Fibroblast of mammary gland (primary cell): ENCODE measurements at regions not wholly inside any gene's neighbourhood (a gene's known extent, or its start where the extent isn't known, plus 50 kb on each side); places are given as distances from the start of the nearest gene placed in this dataset.

Source experiments
- DNase-seq: peaks from one replicate; pipeline ENCODE4 v3.0.0-alpha.2; 2010; ENCODE audit warnings: low read depth
- H3K4me3 ChIP-seq: 2 replicates; pipeline ENCODE4 v1.5.1; 2011; ENCODE audit warnings: low read depth, mild to moderate bottlenecking, low read length, moderate library complexity; ENCODE audit not compliant: control insufficient read depth
- CTCF ChIP-seq: conservative IDR thresholded peaks from 2 replicates; pipeline ENCODE4 v1.5.1; 2011; ENCODE audit warnings: low read depth, low read length, inconsistent platforms; ENCODE audit not compliant: control insufficient read depth, insufficient read depth

DNA sequence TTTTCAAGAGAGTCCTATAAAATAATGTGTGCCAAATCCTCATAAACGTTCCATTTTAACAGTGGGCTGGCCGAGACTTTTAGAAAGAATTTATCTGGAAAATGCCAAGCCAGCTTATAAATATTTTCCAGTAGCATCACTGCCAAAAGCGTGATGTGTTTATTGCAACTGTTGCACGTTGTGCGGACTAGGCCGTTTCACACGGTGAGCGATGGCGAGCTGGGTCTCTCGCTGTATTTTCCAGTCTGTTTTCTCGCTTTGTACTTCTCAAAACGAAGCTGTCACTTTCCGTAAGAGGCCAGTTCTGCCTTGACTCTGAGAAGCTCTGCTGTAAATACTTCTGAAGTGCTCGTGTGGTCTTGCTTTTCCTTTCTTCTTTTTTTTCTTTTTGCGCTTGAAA lies 65.0 kb upstream of the ZNF236 start:
- no peak for DNase-seq
- TF ChIP-seq CTCF, result no peak
- no peak overlapping the region for H3K4me3 ChIP-seq

DNA sequence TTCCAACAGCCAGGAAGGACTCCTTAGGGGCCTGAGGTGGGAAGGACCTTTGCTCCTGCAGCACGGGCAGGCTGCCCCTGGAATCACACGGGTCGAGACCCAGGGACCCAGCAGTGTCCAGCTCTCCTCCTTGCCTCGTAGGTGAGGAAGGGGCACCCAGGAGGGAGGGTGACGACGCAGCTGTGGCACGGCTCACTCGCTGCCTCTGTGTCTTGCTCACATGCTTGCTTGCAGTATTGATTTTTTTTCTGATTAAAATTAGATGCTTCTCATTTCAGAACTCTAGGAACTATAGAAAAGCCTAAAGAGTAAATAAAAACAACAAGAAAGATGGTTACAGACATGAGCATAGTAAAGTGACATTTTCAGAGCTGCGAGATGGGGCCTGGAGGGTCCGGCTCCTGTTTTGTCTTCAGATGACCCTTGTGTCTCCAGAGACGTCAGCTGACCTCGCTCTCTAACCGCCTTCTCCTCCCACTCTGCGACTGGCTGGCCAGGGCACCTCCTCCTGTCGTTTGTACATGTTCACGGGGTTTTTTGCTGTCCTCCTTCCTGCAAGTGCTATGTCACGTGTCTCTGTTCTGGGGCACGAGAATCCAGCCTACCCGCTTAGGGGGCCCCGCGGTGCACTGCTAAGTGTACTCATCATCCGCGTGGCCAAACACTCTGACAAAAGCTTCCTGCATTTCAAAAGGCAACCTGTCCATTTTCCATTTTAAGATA lies 65.7 kb upstream of the ZNF236 start:
- no peak for TF ChIP-seq CTCF
- H3K4me3 ChIP-seq, result no peak overlapping the region
- peak; percentile 30 for DNase-seq

DNA sequence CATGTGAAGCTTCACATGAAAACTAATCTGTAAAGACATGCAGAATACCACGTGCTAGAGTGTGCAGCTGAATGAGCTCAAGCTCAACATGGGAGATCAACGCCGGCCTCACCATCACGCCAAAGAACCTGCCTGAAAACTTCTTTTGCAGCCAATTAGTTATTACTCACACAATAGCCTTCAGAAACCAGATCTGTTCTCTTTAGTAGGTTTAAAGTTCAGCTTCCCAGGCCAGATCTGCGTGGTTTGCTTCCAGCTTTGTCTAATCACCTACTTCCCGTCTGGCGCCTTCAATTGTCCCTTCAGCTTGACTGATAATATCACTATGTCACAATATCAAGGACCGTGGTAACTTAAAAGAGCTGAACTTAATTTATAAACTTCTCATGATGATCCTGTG lies 68.0 kb upstream of the ZNF236 start:
- TF ChIP-seq CTCF, result no peak
- no peak overlapping the region for H3K4me3 ChIP-seq
- peak; percentile 3 for DNase-seq

DNA sequence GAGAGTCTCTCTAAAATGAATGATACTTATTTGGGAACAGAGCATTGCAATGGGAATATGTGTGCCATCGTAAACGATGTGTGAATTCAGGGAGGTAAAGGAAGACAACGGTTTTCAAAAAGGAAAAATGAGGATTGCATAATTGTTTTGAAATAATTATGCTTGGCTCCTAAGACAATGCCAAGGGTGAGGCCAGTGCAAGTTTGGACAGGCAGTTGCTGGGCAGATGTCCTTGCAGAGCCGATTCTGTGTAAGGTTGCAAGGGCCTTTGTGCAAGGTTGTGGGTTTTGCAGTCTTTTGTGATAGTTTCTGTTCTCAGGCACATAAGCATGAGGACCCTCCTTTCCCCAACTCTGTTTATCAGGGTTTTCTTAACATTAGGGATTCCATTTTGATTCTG lies 70.0 kb upstream of the ZNF236 start:
- no peak overlapping the region for H3K4me3 ChIP-seq
- TF ChIP-seq CTCF, result no peak
- no peak for DNase-seq

DNA sequence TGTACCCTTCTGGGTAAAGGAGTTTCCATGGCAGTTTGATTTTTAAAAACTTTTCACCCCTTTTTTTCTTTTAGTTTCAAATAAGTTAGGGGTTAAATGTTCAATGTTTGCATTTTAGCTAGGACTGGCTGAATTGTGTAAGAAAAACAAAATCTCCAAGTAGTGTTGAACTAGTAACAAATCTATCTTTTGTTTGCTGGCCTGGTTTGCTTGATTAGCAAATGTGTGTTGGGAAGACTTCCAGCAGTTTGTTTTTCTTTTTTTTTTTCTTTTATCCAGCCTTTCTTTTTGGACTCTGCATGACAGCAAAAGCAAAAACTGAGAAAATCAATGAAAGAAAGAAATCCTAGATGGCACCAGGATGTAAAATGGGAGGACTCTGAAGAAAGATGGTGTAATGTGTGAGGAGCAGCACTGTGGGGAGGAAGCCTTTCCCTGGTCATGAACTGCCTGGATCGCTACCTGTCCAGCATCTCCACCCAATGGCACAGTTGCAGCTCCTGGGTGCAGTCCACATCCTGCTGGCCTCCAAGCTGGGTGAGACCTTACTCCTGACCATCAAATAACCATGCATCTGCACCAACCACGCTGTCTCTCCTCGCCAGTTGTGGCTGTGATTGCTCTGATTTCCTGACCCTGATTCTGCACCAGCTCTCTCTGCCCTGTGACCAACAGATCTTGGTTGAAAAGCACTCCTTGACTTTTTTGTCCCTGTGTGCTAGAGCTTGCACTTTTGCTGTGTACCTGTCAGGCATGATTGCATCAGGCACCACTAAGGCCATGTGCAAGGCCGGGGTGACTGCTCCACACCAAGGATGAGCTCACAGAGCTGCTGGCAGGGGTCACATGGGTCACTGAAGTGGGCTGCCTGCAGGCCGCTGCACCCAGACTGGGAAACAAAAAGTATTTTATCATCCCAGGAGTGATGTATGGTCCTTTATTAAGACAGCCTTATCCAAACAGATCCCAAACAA lies 71.2 kb upstream of the ZNF236 start:
- TF ChIP-seq CTCF, result no peak
- H3K4me3 ChIP-seq, result no peak overlapping the region
- DNase-seq, result no peak

DNA sequence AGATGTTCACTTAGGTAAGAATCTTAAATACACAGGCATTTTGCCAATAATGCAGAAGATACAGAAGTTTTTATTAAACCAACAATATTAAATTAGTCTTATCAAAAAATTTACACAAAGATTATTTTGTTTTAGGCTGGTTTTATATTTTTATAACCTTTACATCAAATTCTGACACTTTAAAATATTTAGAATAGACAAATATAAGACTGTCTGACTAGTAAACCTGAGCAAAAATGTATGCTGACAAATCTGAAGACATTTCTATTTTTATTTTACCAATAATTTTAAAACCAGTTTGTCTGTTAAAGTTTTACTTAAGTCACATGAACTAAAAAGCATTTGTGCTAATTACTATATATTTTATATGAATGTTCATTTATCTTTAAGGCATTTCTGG lies 72.1 kb upstream of the ZNF236 start:
- no peak overlapping the region for H3K4me3 ChIP-seq
- DNase-seq, result no peak
- no peak for TF ChIP-seq CTCF
